Erythroblast (primary cell): ENCODE measurements at regions not wholly inside any gene's neighbourhood (a gene's known extent, or its start where the extent isn't known, plus 50 kb on each side); places are given as distances from the start of the nearest gene placed in this dataset.

Source experiments
- GATA1 ChIP-seq: IDR thresholded peaks from 2 replicates; pipeline ENCODE4 v1.6.1; 2011; ENCODE audit warnings: low read depth, mild to moderate bottlenecking, control low read depth, low read length, moderate library complexity
- POLR2A ChIP-seq: IDR thresholded peaks from 2 replicates; pipeline ENCODE4 v1.6.1; 2011; ENCODE audit warnings: mild to moderate bottlenecking, low read length

GRCh38 chr12:19794116-19794515 lies 354.8 kb downstream of the AEBP2 start:
- TF ChIP-seq POLR2A (no peak), GATA1 (no peak)
